ENCODE measurements at regions not wholly inside any gene's neighbourhood (a gene's known extent, or its start where the extent isn't known, plus 50 kb on each side); places are given as distances from the start of the nearest gene placed in this dataset.
A peak's percentile ranks its signal among the peaks of the same experiment; 100 is the strongest.

DNA sequence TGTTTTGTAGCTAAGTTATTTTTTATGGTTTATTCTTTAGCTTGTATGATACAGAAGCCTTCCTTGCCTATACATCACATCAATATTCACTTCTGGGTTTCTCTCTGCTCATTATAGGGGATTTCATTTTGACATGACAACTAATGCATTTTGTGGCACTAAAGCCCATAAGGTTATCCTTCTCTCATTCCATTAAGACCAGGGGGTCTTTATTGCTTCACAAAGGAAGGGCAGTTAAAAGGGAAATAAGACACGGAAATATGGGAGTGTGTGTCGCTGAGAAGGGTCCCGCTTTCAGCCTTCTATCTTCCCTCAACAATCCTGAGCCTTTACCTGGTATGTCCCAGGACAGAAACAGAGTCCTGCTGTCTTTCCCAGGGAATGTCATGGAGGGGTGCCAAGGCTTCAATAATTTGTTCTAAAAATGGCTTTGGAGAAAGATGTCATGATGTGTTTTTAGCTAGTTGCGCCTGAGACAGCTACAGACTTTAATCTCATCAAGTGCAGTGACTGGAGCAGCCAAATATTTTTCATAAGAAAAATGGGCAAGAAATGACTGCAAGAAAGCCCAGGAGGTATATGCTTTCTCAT is 1145.4 kb upstream of the TMEM132C start:
- ChIA-PET CTCF (interaction anchor here (1.4 kb wide), 1 partner anchor 12 kb away, joined by 3 read pairs; no protein-coding TSS in a partner anchor), POLR2A (no interaction called here)
- Histone ChIP-seq H3K4me1 (ENCODE audit: control extremely low read depth in 1 of 4, control insufficient read depth in 4 of 4, insufficient read depth in 4 of 4, low read length in 3 of 4) (no peaks in the 10 kb centered on the region), H3K4me3 (ENCODE audit: control insufficient read depth in 1 of 7, extremely low read depth in 1 of 7, insufficient read depth in 4 of 7, low read depth in 2 of 7, low read length in 6 of 7) (no peak overlapping the region), H3K27ac (ENCODE audit: insufficient read depth in 1 of 2, low read depth in 1 of 2, low read length in 2 of 2, poor library complexity in 1 of 2, severe bottlenecking in 2 of 2) (no peak overlapping the region), H3K9me3 (ENCODE audit: control extremely low read depth in 1 of 5, control insufficient read depth in 4 of 5, insufficient read depth in 2 of 5, low read depth in 1 of 5, low read length in 4 of 5) (peaks cover 0 to 2% (median 0%) of the 10 kb centered on the region in 5 experiments), H3K36me3 (ENCODE audit: control insufficient read depth in 4 of 4, insufficient read depth in 4 of 4, low read length in 3 of 4) (no peaks in the 10 kb centered on the region), H3K27me3 (replicated peaks in 2 of 5; ENCODE audit: control insufficient read depth in 4 of 5, insufficient read depth in 5 of 5, low read length in 4 of 5) (peaks cover 0 to 2% (median 0%) of the 10 kb centered on the region in 5 experiments)
- WGBS (ENCODE audit: insufficient coverage) = 92% methylated on average over 4 of the region's 4 CpGs
- DNase-seq = no peak

DNA sequence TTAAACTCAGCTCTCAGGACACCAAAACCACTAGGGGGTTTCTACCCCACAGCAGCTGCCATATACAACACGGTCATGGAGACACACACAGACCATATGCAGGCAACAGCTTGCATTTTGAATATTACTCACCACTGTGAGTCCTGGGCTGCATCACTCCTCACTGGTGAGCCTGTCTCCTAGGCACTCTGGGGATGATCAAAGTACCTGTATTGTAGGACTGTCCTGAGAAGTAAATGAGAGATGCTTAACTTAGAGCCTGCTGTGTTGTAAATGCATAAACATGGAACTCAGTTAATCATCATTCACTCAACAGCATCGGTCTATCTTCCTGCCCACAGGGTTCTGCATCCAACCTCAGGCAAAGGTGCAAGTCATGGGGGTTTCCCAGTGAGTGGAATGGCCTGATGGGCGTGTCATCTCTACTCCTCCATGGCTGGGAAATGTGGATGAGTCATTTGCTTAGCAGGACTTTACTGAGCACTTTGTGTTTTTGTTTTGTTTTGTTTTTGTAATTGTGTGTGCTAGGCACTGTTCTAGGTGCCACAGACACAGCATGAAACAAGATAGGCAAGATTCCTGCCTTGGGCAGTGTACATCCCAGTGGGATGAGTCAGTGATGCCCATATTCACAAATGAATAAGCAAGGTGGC is 1141.2 kb upstream of the TMEM132C start:
- 100% methylated on average over 1 of the region's 3 CpGs for WGBS (ENCODE audit: insufficient coverage)
- DNase-seq = peak; percentile 5 to 50 (median 46)
- no peaks in the 10 kb centered on the region for H3K36me3 ChIP-seq (ENCODE audit: control insufficient read depth in 4 of 4, insufficient read depth in 4 of 4, low read length in 3 of 4)
- ChIA-PET CTCF (no interaction called here), POLR2A (no interaction called here)
- no peak overlapping the region for H3K4me3 ChIP-seq (ENCODE audit: control insufficient read depth in 1 of 7, extremely low read depth in 1 of 7, insufficient read depth in 4 of 7, low read depth in 2 of 7, low read length in 6 of 7)
- no peaks in the 10 kb centered on the region for H3K4me1 ChIP-seq (ENCODE audit: control extremely low read depth in 1 of 4, control insufficient read depth in 4 of 4, insufficient read depth in 4 of 4, low read length in 3 of 4)
- H3K27ac ChIP-seq (ENCODE audit: insufficient read depth in 1 of 2, low read depth in 1 of 2, low read length in 2 of 2, poor library complexity in 1 of 2, severe bottlenecking in 2 of 2) = no peak overlapping the region
- no peaks in the 10 kb centered on the region for H3K9me3 ChIP-seq (ENCODE audit: control extremely low read depth in 1 of 5, control insufficient read depth in 4 of 5, insufficient read depth in 2 of 5, low read depth in 1 of 5, low read length in 4 of 5)
- H3K27me3 ChIP-seq (replicated peaks in 2 of 5; ENCODE audit: control insufficient read depth in 4 of 5, insufficient read depth in 5 of 5, low read length in 4 of 5) = no peaks in the 10 kb centered on the region

DNA sequence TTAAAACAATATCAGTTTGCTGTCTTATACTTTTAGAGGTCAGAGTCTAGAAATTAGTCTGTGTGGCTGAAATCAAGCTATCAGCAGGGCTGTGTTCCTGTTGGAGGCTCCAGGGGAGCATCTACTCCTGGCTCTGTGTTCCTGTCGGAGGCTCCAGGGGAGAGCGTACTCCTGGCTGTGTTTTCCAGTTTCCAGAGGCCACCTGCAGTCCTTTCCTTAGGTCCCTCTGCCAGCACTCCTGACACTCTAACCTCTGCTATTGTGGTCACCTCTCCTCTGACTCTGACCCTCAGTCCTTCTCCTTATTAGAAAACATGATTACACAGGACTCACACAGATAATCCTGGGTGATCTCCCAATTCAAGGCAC is 1140.7 kb upstream of the TMEM132C start:
- Histone ChIP-seq H3K27ac (ENCODE audit: insufficient read depth in 1 of 2, low read depth in 1 of 2, low read length in 2 of 2, poor library complexity in 1 of 2, severe bottlenecking in 2 of 2) (no peak overlapping the region), H3K27me3 (replicated peaks in 2 of 5; ENCODE audit: control insufficient read depth in 4 of 5, insufficient read depth in 5 of 5, low read length in 4 of 5) (peaks cover 0 to under 1% (median 0%) of the 10 kb centered on the region in 5 experiments), H3K4me3 (ENCODE audit: control insufficient read depth in 1 of 7, extremely low read depth in 1 of 7, insufficient read depth in 4 of 7, low read depth in 2 of 7, low read length in 6 of 7) (no peak overlapping the region), H3K9me3 (ENCODE audit: control extremely low read depth in 1 of 5, control insufficient read depth in 4 of 5, insufficient read depth in 2 of 5, low read depth in 1 of 5, low read length in 4 of 5) (no peaks in the 10 kb centered on the region), H3K36me3 (ENCODE audit: control insufficient read depth in 4 of 4, insufficient read depth in 4 of 4, low read length in 3 of 4) (no peaks in the 10 kb centered on the region), H3K4me1 (ENCODE audit: control extremely low read depth in 1 of 4, control insufficient read depth in 4 of 4, insufficient read depth in 4 of 4, low read length in 3 of 4) (no peaks in the 10 kb centered on the region)
- no peak for DNase-seq
- POLR2A ChIA-PET = no interaction called here
- CTCF ChIA-PET = no interaction called here
- WGBS (ENCODE audit: insufficient coverage) = 95% methylated on average over 2 of the region's 2 CpGs

DNA sequence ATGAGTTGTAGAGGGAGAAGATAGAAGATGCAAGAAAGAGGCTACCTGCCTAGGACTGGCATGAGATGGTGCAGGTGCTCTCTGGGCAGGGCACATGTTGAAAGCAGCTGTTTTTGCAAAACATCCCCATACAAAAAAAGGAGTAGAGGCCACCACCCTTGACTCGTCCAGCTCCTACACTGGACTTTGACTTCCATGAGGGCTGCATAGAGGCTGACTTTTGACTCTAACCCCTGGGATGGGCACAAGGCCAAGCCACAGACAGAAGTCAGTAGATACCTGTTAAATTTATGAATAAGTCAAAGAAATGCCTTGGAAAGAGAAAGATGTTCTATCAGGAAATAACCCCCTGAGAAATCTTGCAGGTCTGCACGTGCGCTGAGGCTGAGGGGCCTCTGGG is 1139.1 kb upstream of the TMEM132C start:
- no peak overlapping the region for H3K27ac ChIP-seq (ENCODE audit: insufficient read depth in 1 of 2, low read depth in 1 of 2, low read length in 2 of 2, poor library complexity in 1 of 2, severe bottlenecking in 2 of 2)
- no peak for DNase-seq
- no peaks in the 10 kb centered on the region for H3K4me1 ChIP-seq (ENCODE audit: control extremely low read depth in 1 of 4, control insufficient read depth in 4 of 4, insufficient read depth in 4 of 4, low read length in 3 of 4)
- ChIA-PET POLR2A (no interaction called here), CTCF (interaction anchor here (1.2 kb wide), 1 partner anchor 18 kb away, joined by 3 read pairs; no protein-coding TSS in a partner anchor)
- H3K9me3 ChIP-seq (ENCODE audit: control extremely low read depth in 1 of 5, control insufficient read depth in 4 of 5, insufficient read depth in 2 of 5, low read depth in 1 of 5, low read length in 4 of 5) = no peaks in the 10 kb centered on the region
- H3K36me3 ChIP-seq (ENCODE audit: control insufficient read depth in 4 of 4, insufficient read depth in 4 of 4, low read length in 3 of 4) = no peaks in the 10 kb centered on the region
- no peak overlapping the region for H3K4me3 ChIP-seq (ENCODE audit: control insufficient read depth in 1 of 7, extremely low read depth in 1 of 7, insufficient read depth in 4 of 7, low read depth in 2 of 7, low read length in 6 of 7)
- H3K27me3 ChIP-seq (replicated peaks in 2 of 5; ENCODE audit: control insufficient read depth in 4 of 5, insufficient read depth in 5 of 5, low read length in 4 of 5) = peaks cover 0 to 3% (median 1%) of the 10 kb centered on the region in 5 experiments
- 82% methylated on average over 3 of the region's 3 CpGs for WGBS (ENCODE audit: insufficient coverage)

DNA sequence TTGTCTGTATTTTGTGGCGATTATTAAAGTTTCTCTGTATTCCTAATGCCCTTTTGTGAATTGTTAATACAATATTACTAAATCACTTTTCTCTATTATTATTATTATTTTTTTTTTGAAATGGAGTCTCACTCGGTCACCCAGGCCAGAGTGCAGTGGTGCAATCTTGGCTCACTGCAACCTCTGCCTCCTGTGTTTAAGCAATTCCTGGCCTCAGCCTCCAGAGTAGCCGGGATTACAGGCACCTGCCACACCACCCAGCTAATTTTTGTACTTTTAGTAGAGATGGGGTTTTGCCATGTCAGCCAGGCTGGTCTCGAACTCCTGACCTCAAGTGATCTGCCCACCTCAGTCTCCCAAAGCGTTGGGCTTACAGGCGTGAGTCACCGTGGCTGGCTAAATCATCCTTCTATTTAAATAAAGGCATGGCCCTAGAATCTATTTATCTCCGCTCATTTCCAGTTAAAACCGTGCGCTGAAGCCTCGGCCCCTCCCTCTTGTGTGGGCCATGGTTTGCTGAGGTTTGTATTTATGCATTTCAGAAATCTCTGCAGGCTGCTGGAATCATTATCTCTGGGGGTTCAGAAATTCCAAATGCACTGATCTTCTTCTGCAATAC is 1136.4 kb upstream of the TMEM132C start:
- H3K27me3 ChIP-seq (replicated peaks in 2 of 5; ENCODE audit: control insufficient read depth in 4 of 5, insufficient read depth in 5 of 5, low read length in 4 of 5) = peaks cover 0 to 3% (median 1%) of the 10 kb centered on the region in 5 experiments
- no peak overlapping the region for H3K4me3 ChIP-seq (ENCODE audit: control insufficient read depth in 1 of 7, extremely low read depth in 1 of 7, insufficient read depth in 4 of 7, low read depth in 2 of 7, low read length in 6 of 7)
- CTCF ChIA-PET = interaction anchor here (1.2 kb wide), 1 partner anchor 10 kb away, joined by 4 read pairs; no protein-coding TSS in a partner anchor
- WGBS (ENCODE audit: insufficient coverage) = 100% methylated on average over 5 of the region's 11 CpGs
- H3K9me3 ChIP-seq (ENCODE audit: control extremely low read depth in 1 of 5, control insufficient read depth in 4 of 5, insufficient read depth in 2 of 5, low read depth in 1 of 5, low read length in 4 of 5) = peaks cover 0 to 1% (median 0%) of the 10 kb centered on the region in 5 experiments
- no peak for DNase-seq
- H3K36me3 ChIP-seq (ENCODE audit: control insufficient read depth in 4 of 4, insufficient read depth in 4 of 4, low read length in 3 of 4) = no peaks in the 10 kb centered on the region
- H3K4me1 ChIP-seq (ENCODE audit: control extremely low read depth in 1 of 4, control insufficient read depth in 4 of 4, insufficient read depth in 4 of 4, low read length in 3 of 4) = no peaks in the 10 kb centered on the region
- no peak overlapping the region for H3K27ac ChIP-seq (ENCODE audit: insufficient read depth in 1 of 2, low read depth in 1 of 2, low read length in 2 of 2, poor library complexity in 1 of 2, severe bottlenecking in 2 of 2)
- POLR2A ChIA-PET = no interaction called here

DNA sequence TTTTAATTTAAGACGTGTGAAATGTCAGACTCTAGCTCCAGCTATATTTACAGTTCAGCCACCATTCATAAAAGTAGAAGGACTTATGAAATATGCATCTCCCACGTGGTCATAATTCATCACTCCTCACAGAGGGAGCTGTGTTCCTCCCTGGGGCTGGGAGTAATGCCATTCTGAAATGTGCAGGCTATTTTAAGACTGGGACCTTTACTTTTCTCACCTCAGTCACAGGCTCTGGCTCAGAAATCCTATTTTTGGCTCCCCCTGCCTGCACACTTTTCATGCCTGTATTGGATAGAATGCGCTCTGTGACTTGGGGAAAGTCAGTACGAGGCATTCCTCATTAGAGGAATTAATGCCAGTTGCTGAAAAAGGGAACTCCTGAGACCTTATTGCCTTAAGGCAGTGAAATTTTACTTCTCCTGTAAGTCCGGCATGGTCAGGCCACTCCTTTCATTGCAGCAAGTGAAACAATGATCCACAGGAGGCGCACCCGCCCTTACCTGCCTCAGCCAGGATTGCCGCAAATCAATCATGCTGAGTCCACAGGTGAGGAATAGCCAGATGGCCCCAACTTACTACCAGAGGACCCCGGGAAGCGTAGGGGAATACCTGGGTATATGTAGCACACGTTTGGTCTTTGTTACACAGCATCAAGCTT is 1133.2 kb upstream of the TMEM132C start:
- H3K4me3 ChIP-seq (ENCODE audit: control insufficient read depth in 1 of 7, extremely low read depth in 1 of 7, insufficient read depth in 4 of 7, low read depth in 2 of 7, low read length in 6 of 7) = no peak overlapping the region
- 81% methylated on average over 7 of the region's 11 CpGs for WGBS (ENCODE audit: insufficient coverage)
- no peaks in the 10 kb centered on the region for H3K36me3 ChIP-seq (ENCODE audit: control insufficient read depth in 4 of 4, insufficient read depth in 4 of 4, low read length in 3 of 4)
- H3K9me3 ChIP-seq (ENCODE audit: control extremely low read depth in 1 of 5, control insufficient read depth in 4 of 5, insufficient read depth in 2 of 5, low read depth in 1 of 5, low read length in 4 of 5) = peaks cover 0 to 2% (median 0%) of the 10 kb centered on the region in 5 experiments
- no peaks in the 10 kb centered on the region for H3K4me1 ChIP-seq (ENCODE audit: control extremely low read depth in 1 of 4, control insufficient read depth in 4 of 4, insufficient read depth in 4 of 4, low read length in 3 of 4)
- no peak for DNase-seq
- ChIA-PET CTCF (no interaction called here), POLR2A (no interaction called here)
- H3K27ac ChIP-seq (ENCODE audit: insufficient read depth in 1 of 2, low read depth in 1 of 2, low read length in 2 of 2, poor library complexity in 1 of 2, severe bottlenecking in 2 of 2) = no peak overlapping the region
- H3K27me3 ChIP-seq (replicated peaks in 2 of 5; ENCODE audit: control insufficient read depth in 4 of 5, insufficient read depth in 5 of 5, low read length in 4 of 5) = peaks cover 0 to 3% (median 1%) of the 10 kb centered on the region in 5 experiments

Measured in common myeloid progenitor, CD34-positive (primary cell).